CD8-positive, alpha-beta memory T cell (primary cell): ENCODE measurements at regions not wholly inside any gene's neighbourhood (a gene's known extent, or its start where the extent isn't known, plus 50 kb on each side); places are given as distances from the start of the nearest gene placed in this dataset.

Experiments used
- CTCF ChIA-PET: fragments of 350-600 bp; sonication (Branson Sonifier 250); formaldehyde crosslinking; loops from one replicate; lab custom pipeline; 2021; ENCODE audit warnings: antibody characterized with exemption; lab: Charles Lee
- POLR2A ChIA-PET: fragments of 350-600 bp; sonication (Branson Sonifier 250); formaldehyde crosslinking; loops from one replicate; lab custom pipeline; 2021; ENCODE audit warnings: antibody characterized with exemption; lab: Charles Lee
- DNase-seq, 5 donors: peaks; one replicate each; pipeline versions ENCODE4 v3.0.0 to v3.0.0-alpha.2; 2020 to 2022; ENCODE audit warnings: mixed read lengths in 1 of 5
- H3K27ac ChIP-seq: one replicate; pipeline ENCODE4 v1.7.0; 2013; ENCODE audit warnings: low read depth, mild to moderate bottlenecking, low read length, moderate library complexity
- H3K27me3 ChIP-seq: 2 replicates; pipeline ENCODE4 v1.7.0; 2013; ENCODE audit warnings: low read length, mild to moderate bottlenecking; ENCODE audit not compliant: insufficient read depth, poor library complexity, severe bottlenecking
- H3K36me3 ChIP-seq: 2 replicates; pipeline ENCODE4 v1.7.0; 2013; ENCODE audit warnings: mild to moderate bottlenecking, low read length, moderate library complexity; ENCODE audit not compliant: insufficient read depth
- H3K4me1 ChIP-seq: 2 replicates; pipeline ENCODE4 v1.7.0; 2013; ENCODE audit warnings: mild to moderate bottlenecking, low read length, moderate library complexity; ENCODE audit not compliant: insufficient read depth
- H3K4me3 ChIP-seq: 2 replicates; pipeline ENCODE4 v1.7.0; 2013; ENCODE audit warnings: mild to moderate bottlenecking, low read length
- H3K9me3 ChIP-seq: 2 replicates; pipeline ENCODE4 v1.7.0; 2013; ENCODE audit warnings: mild to moderate bottlenecking, low read length
- H3K27ac Mint-ChIP-seq, 8 donors: one replicate each; pipeline ENCODE4 v1.8.0; 2020 to 2021; ENCODE audit warnings: mixed read lengths in 8 of 8, mild to moderate bottlenecking in 6 of 8, inconsistent platforms in 3 of 8, moderate library complexity in 3 of 8
- H3K27me3 Mint-ChIP-seq, 2 donors: one replicate each; pipeline ENCODE4 v1.8.0; 2020 to 2021; ENCODE audit warnings: mixed read lengths in 2 of 2, mild to moderate bottlenecking in 1 of 2, moderate library complexity in 1 of 2
- H3K36me3 Mint-ChIP-seq, 3 donors: one replicate each; pipeline ENCODE4 v1.8.0; 2020 to 2021; ENCODE audit warnings: mixed read lengths in 3 of 3, inconsistent platforms in 1 of 3, mild to moderate bottlenecking in 1 of 3
- H3K4me1 Mint-ChIP-seq, 3 donors: one replicate each; pipeline ENCODE4 v1.8.0; 2020 to 2021; ENCODE audit warnings: mixed read lengths in 3 of 3, inconsistent platforms in 1 of 3, mild to moderate bottlenecking in 1 of 3
- H3K4me3 Mint-ChIP-seq, 7 donors: one replicate each; pipeline ENCODE4 v1.8.0; 2020 to 2021; ENCODE audit warnings: mixed read lengths in 7 of 7, mild to moderate bottlenecking in 6 of 7, moderate library complexity in 4 of 7, inconsistent platforms in 2 of 7
- H3K9me3 Mint-ChIP-seq, 5 donors: one replicate each; pipeline ENCODE4 v1.8.0; 2020 to 2022; ENCODE audit warnings: mixed read lengths in 5 of 5, mild to moderate bottlenecking in 3 of 5, moderate library complexity in 2 of 5, inconsistent platforms in 1 of 5

DNA sequence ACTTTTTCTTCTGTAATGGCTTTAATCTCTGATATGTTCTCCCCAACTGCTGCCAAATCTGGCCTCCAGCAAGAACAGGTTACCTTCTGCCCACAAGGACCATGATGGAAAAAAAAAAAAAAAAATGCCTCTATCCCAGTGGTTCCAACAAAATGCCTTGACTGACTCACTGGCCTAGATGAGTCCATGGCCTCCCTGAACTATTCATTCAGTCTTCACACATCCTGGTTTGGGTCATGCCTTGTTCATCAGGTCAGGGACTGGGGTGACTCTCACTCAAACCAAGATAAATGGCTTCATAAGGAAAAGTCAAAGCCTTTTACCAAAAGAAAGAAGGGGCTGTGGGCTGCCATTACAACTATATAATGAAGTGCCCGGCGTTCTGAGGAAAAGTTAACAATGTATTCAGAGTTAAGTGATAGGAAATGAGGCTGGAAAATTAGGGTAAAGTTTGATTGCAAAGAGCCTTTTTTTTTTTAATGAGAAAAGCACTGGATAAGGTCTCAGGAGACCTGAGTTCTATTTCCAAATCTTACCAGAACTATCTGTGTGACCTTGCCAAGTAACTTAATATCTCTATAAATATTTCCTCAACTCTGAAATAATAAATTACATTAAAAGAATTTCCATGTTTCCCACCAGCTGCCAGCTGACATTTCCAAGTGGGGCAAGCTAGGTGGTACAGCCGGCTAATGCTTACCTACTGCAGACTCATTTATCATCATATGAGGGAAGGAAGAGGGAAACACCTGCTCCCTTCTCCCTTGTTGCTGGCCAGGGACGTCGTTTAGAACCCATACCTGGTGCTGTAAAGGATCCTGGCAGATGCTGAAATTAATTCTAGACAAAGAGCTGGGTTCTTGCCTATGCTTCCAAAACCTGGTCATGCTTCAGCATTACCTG is 380.0 kb upstream of the MARCKS start:
- POLR2A ChIA-PET = no interaction called here
- H3K27ac ChIP-seq = no peak overlapping the region
- Mint-ChIP-seq H3K9me3 (peaks cover 0 to 11% (median 3%) of the 10 kb centered on the region in 5 donors), H3K27me3 (no peaks in the 10 kb centered on the region), H3K27ac (no peak overlapping the region), H3K36me3 (no peaks in the 10 kb centered on the region), H3K4me3 (no peak overlapping the region), H3K4me1 (no peaks in the 10 kb centered on the region)
- no peaks in the 10 kb centered on the region for H3K27me3 ChIP-seq
- no peaks in the 10 kb centered on the region for H3K36me3 ChIP-seq
- no peaks in the 10 kb centered on the region for H3K9me3 ChIP-seq
- CTCF ChIA-PET = no interaction called here
- H3K4me1 ChIP-seq = no peaks in the 10 kb centered on the region
- no peak for DNase-seq
- H3K4me3 ChIP-seq = no peak overlapping the region

DNA sequence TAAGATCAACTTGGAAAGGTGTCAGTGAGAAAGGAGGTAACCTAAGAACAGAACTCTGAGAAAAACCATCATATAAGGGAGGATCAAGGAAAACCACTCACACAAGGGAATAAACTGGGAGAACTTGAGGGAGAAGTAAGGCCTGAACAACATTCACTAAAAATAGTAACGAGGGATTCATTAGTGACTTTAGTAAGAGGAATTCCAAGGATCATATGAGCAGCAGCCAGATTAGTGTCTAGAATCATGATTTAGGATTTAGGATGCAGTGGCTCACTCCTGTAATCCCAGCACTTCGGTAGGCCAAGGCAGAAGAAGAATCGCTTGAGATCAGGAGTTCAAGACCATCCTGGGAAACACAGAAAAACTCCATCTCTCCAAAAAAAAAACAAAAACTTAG is 376.5 kb upstream of the MARCKS start:
- Mint-ChIP-seq H3K4me3 (no peak overlapping the region), H3K27ac (no peak overlapping the region), H3K27me3 (no peaks in the 10 kb centered on the region), H3K4me1 (no peaks in the 10 kb centered on the region), H3K9me3 (no peaks in the 10 kb centered on the region), H3K36me3 (no peaks in the 10 kb centered on the region)
- DNase-seq = no peak
- Histone ChIP-seq H3K4me1 (no peaks in the 10 kb centered on the region), H3K27ac (no peak overlapping the region), H3K36me3 (no peaks in the 10 kb centered on the region), H3K27me3 (no peaks in the 10 kb centered on the region), H3K4me3 (no peak overlapping the region), H3K9me3 (no peaks in the 10 kb centered on the region)
- POLR2A ChIA-PET = no interaction called here
- CTCF ChIA-PET = no interaction called here

DNA sequence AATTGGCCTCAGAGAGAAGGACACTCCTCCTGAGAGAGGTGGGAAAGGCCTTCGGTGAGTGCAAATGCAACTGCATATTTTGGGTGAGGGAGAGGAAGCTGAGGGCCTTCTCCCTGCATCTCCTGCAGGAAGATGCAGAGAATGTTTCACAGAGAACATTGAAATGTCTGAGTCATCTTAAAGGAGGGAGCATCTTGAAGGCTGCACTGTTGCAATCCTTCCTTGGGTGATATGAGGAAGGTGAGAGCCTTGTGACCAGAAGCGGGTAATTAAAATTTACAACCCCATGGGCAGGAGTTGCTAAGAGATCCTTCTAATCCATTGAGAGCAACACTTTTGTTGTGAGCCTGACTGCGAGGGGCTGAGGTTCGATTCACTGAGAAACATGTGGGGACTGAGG is 375.7 kb upstream of the MARCKS start:
- POLR2A ChIA-PET = no interaction called here

DNA sequence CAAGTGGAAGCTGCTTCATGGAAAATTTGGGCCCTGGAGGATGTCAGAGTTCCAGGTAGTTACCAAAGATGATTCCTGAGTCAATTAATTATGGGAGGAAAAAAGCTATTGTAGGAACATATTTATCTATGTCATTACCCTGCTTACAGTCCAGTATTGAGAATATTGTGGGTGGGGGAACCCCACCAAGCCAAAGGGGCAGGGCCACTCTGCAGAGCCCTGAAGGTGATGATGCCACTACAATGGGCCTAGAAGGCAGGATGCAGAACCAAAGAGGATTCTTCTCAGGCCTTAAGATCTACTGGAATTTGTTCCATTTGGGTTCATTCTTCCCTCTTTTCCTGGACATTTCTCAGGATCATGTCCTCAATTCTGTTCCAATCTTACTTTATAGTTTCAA is 375.2 kb upstream of the MARCKS start:
- Histone ChIP-seq H3K27me3 (no peaks in the 10 kb centered on the region), H3K27ac (no peak overlapping the region), H3K4me1 (no peaks in the 10 kb centered on the region), H3K9me3 (no peaks in the 10 kb centered on the region), H3K36me3 (no peaks in the 10 kb centered on the region), H3K4me3 (no peak overlapping the region)
- DNase-seq = no peak
- H3K4me1 Mint-ChIP-seq = no peaks in the 10 kb centered on the region
- CTCF ChIA-PET = no interaction called here
- no peak overlapping the region for H3K27ac Mint-ChIP-seq
- H3K36me3 Mint-ChIP-seq = no peaks in the 10 kb centered on the region
- POLR2A ChIA-PET = no interaction called here
- H3K9me3 Mint-ChIP-seq = no peaks in the 10 kb centered on the region
- H3K4me3 Mint-ChIP-seq = no peak overlapping the region
- no peaks in the 10 kb centered on the region for H3K27me3 Mint-ChIP-seq

More for the DNA sequence above, 375.7 kb upstream of the MARCKS start:
- Histone ChIP-seq H3K27me3 (no peaks in the 10 kb centered on the region), H3K9me3 (no peaks in the 10 kb centered on the region), H3K27ac (no peak overlapping the region), H3K4me3 (no peak overlapping the region), H3K36me3 (no peaks in the 10 kb centered on the region), H3K4me1 (no peaks in the 10 kb centered on the region)
- CTCF ChIA-PET = no interaction called here
- H3K4me3 Mint-ChIP-seq = no peak overlapping the region
- H3K9me3 Mint-ChIP-seq = no peaks in the 10 kb centered on the region
- no peak overlapping the region for H3K27ac Mint-ChIP-seq
- DNase-seq = no peak
- no peaks in the 10 kb centered on the region for H3K4me1 Mint-ChIP-seq
- H3K36me3 Mint-ChIP-seq = no peaks in the 10 kb centered on the region
- H3K27me3 Mint-ChIP-seq = no peaks in the 10 kb centered on the region

DNA sequence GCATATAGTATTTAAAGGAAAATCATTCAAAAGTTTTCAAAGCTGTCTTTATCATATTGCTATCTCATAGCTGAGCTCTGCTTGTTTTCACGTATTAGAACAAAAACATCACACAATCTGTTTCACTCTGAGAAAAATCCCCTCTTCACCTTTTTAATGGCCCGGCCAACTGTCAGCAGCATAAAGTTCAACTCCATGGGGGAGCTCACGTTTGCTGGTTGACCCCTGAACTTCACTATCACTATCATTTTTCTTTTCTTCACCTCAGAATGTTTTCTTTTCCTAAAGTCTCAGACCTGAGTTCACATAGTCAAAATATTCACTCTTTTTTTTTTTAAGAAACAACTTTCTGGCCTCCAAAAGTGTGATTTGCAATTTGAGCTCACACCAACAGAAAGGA is 374.4 kb upstream of the MARCKS start:
- H3K9me3 ChIP-seq = no peaks in the 10 kb centered on the region
- ChIA-PET CTCF (no interaction called here), POLR2A (no interaction called here)
- H3K4me1 Mint-ChIP-seq = no peaks in the 10 kb centered on the region
- H3K27ac Mint-ChIP-seq = no peak overlapping the region
- H3K27me3 ChIP-seq = no peaks in the 10 kb centered on the region
- H3K27ac ChIP-seq = no peak overlapping the region
- no peaks in the 10 kb centered on the region for H3K36me3 ChIP-seq
- H3K4me3 Mint-ChIP-seq = no peak overlapping the region
- H3K27me3 Mint-ChIP-seq = no peaks in the 10 kb centered on the region
- H3K4me3 ChIP-seq = no peak overlapping the region
- H3K9me3 Mint-ChIP-seq = peaks cover 0 to 1% (median 0%) of the 10 kb centered on the region in 5 donors
- H3K4me1 ChIP-seq = no peaks in the 10 kb centered on the region
- no peak for DNase-seq
- H3K36me3 Mint-ChIP-seq = no peaks in the 10 kb centered on the region

DNA sequence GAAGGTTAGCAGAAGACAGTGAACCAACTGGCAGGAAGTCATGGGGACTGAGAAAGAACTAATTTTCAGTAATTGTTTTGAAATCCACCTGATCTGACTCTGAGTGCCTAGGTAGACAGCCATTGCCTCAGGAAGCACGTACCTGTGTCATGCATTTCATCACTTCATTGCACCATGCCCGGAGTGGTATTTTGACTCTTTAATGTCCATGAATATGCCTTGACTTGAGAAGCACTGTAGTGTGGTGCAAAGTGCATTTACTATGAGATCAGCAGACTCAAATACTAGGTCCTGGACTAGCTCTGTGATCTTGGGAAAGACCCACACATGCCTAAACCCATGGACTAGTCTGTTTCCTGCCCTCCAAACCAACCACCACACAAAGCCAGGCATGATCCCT is 370.9 kb upstream of the MARCKS start:
- Histone ChIP-seq H3K9me3 (no peaks in the 10 kb centered on the region), H3K27ac (no peak overlapping the region), H3K27me3 (no peaks in the 10 kb centered on the region), H3K36me3 (no peaks in the 10 kb centered on the region), H3K4me3 (no peak overlapping the region), H3K4me1 (no peaks in the 10 kb centered on the region)
- H3K4me3 Mint-ChIP-seq = no peak overlapping the region
- no peak overlapping the region for H3K27ac Mint-ChIP-seq
- CTCF ChIA-PET = no interaction called here
- no peaks in the 10 kb centered on the region for H3K27me3 Mint-ChIP-seq
- H3K4me1 Mint-ChIP-seq = no peaks in the 10 kb centered on the region
- DNase-seq = no peak
- POLR2A ChIA-PET = no interaction called here
- peaks cover 0 to 3% (median 0%) of the 10 kb centered on the region in 5 donors for H3K9me3 Mint-ChIP-seq
- no peaks in the 10 kb centered on the region for H3K36me3 Mint-ChIP-seq

DNA sequence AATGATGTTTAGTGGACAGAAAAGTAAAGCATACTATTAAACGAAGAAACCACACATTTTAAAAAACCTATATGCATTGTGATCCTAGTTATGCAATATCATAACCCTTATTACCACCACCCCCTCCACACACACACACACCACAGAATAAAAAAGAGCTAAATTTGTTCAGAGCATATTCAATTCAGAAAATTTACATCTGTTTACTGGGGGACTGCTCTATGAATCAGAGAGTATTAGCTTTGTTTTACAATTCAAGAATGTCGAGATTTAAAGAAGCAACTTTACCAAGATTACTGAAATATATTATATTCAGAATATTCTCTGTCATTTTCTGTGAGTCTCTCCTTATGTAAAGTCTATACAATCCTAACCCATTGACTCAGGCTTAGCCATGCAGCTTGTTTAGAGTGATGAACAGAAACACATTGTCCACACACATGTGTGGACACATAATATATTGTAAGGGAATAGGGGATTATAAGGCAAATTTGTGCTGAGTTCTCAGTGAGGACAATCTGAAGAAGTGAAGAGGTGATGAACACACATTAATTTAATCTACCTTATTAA is 369.6 kb upstream of the MARCKS start:
- H3K36me3 Mint-ChIP-seq = no peaks in the 10 kb centered on the region
- Histone ChIP-seq H3K4me3 (no peak overlapping the region), H3K9me3 (no peaks in the 10 kb centered on the region), H3K27me3 (no peaks in the 10 kb centered on the region), H3K36me3 (no peaks in the 10 kb centered on the region), H3K27ac (no peak overlapping the region), H3K4me1 (no peaks in the 10 kb centered on the region)
- ChIA-PET CTCF (no interaction called here), POLR2A (no interaction called here)
- H3K27me3 Mint-ChIP-seq = no peaks in the 10 kb centered on the region
- H3K27ac Mint-ChIP-seq = no peak overlapping the region
- H3K4me3 Mint-ChIP-seq = no peak overlapping the region
- DNase-seq = no peak
- peaks cover 0 to 3% (median 0%) of the 10 kb centered on the region in 5 donors for H3K9me3 Mint-ChIP-seq
- no peaks in the 10 kb centered on the region for H3K4me1 Mint-ChIP-seq

DNA sequence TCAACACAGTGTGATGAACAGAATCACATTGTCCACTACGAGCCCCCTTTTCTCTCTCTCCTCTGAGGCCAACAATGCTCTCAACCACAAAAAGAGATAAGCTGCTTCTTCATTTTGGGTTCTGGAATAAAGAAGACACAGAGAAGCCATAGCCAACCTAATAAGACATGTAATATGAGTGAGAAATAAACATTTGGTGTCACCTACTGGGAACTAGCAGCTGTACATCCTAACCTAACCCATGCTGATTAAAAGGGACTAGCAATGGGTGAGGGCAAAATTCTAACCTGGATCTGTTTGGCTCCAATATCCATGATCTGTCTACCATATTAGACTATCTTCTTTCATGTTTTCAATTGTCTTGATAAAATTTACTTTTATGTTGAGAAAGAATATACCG is 369.1 kb upstream of the MARCKS start:
- Histone ChIP-seq H3K9me3 (no peaks in the 10 kb centered on the region), H3K4me1 (no peaks in the 10 kb centered on the region), H3K27ac (no peak overlapping the region), H3K4me3 (no peak overlapping the region), H3K36me3 (no peaks in the 10 kb centered on the region), H3K27me3 (no peaks in the 10 kb centered on the region)
- DNase-seq = no peak
- ChIA-PET POLR2A (no interaction called here), CTCF (no interaction called here)
- no peaks in the 10 kb centered on the region for H3K4me1 Mint-ChIP-seq
- no peak overlapping the region for H3K27ac Mint-ChIP-seq
- no peaks in the 10 kb centered on the region for H3K27me3 Mint-ChIP-seq
- no peak overlapping the region for H3K4me3 Mint-ChIP-seq
- H3K36me3 Mint-ChIP-seq = no peaks in the 10 kb centered on the region
- H3K9me3 Mint-ChIP-seq = peaks cover 0 to 3% (median 0%) of the 10 kb centered on the region in 5 donors
